Activated CD8-positive, alpha-beta T cell treated with anti-CD3 and anti-CD28 coated beads for 36 hours (primary cell): ENCODE measurements at regions not wholly inside any gene's neighbourhood (a gene's known extent, or its start where the extent isn't known, plus 50 kb on each side); places are given as distances from the start of the nearest gene placed in this dataset.

Experiments used
- ATAC-seq: fragments of 200-7000 bp; cut with Tn5 transposase; one replicate; pipeline ENCODE4 v1.10.0; 2021; ENCODE audit warnings: mild to moderate bottlenecking, moderate library complexity
- CTCF ChIA-PET: fragments of 350-600 bp; sonication (Branson Sonifier 250); formaldehyde crosslinking; loops from one replicate; lab custom pipeline; 2021; ENCODE audit warnings: antibody characterized with exemption; lab: Charles Lee
- POLR2A ChIA-PET: fragments of 350-600 bp; sonication (Branson Sonifier 250); formaldehyde crosslinking; loops from one replicate; lab custom pipeline; 2021; ENCODE audit warnings: antibody characterized with exemption; lab: Charles Lee
- DNase-seq: peaks from one replicate; pipeline ENCODE4 v3.0.0-alpha.2; 2020
- H3K27ac Mint-ChIP-seq: one replicate; pipeline ENCODE4 v1.8.0; 2021; ENCODE audit warnings: mild to moderate bottlenecking, mixed read lengths
- H3K27me3 Mint-ChIP-seq: one replicate; pipeline ENCODE4 v1.8.0; 2021; ENCODE audit warnings: mixed read lengths
- H3K36me3 Mint-ChIP-seq: one replicate; pipeline ENCODE4 v1.8.0; 2021; ENCODE audit warnings: low read depth, mixed read lengths
- H3K4me1 Mint-ChIP-seq: one replicate; pipeline ENCODE4 v1.8.0; 2021; ENCODE audit warnings: low read depth, mixed read lengths
- H3K4me3 Mint-ChIP-seq: one replicate; pipeline ENCODE4 v1.8.0; 2021; ENCODE audit warnings: mild to moderate bottlenecking, moderate library complexity, mixed read lengths
- H3K9me3 Mint-ChIP-seq: one replicate; pipeline ENCODE4 v1.8.0; 2021; ENCODE audit warnings: mixed read lengths
- intact Hi-C: fragments of 100-400 bp; cut with micrococcal nuclease; formaldehyde crosslinking; loops from one replicate; pipeline ENCODE4 v1.10.0; 2022
- TF ChIP-seq, protein P1 (sequence below): fragments of 200-600 bp; IDR thresholded peaks from one replicate; pipeline ENCODE4 v1.8.0; 2022; ENCODE audit warnings: antibody characterized with exemption, mild to moderate bottlenecking

DNA sequence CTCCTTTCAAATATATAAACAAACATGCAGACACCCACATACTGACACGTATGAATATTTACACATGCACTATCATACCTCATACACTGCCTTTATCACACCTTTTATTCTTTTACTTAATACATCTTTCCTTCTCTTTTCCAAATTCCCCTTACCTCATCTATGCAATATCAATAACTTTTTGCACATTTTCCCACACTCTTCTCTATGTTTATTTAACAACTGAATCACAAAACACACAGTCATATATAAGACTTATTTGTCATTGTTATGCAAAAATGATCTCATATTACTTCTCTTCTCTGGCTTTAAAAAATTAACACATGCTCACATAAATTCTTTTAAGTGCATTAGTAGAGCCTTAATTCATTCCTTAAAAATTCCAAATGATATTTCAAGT, 461.4 kb downstream of the DIPK2A start:
- POLR2A ChIA-PET, result no interaction called here
- H3K27me3 Mint-ChIP-seq, result no peaks in the 10 kb centered on the region
- no peaks in the 10 kb centered on the region for H3K4me1 Mint-ChIP-seq

DNA sequence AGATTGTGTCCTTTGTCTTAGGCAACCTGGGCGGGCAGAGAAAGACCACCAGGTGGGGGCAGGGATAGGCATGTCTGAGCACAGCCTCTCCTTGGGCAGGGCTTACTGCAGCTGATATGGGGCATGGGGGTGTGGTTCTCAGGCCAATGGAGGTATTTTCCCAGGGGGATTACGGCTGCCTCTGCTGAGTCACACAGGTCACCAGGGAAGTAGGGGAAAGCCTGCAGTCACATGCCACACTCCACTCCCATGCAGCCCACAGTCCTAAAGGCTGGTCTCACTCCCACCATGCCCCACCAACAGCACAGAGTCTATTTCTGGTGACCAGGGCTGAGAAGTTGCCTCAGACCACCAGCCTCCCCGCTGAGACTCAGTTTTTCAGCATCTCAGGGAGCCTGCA, 466.4 kb downstream of the DIPK2A start:
- no peak for DNase-seq
- TF ChIP-seq, protein P1, sequence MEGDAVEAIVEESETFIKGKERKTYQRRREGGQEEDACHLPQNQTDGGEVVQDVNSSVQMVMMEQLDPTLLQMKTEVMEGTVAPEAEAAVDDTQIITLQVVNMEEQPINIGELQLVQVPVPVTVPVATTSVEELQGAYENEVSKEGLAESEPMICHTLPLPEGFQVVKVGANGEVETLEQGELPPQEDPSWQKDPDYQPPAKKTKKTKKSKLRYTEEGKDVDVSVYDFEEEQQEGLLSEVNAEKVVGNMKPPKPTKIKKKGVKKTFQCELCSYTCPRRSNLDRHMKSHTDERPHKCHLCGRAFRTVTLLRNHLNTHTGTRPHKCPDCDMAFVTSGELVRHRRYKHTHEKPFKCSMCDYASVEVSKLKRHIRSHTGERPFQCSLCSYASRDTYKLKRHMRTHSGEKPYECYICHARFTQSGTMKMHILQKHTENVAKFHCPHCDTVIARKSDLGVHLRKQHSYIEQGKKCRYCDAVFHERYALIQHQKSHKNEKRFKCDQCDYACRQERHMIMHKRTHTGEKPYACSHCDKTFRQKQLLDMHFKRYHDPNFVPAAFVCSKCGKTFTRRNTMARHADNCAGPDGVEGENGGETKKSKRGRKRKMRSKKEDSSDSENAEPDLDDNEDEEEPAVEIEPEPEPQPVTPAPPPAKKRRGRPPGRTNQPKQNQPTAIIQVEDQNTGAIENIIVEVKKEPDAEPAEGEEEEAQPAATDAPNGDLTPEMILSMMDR, result no peak
- no peak for ATAC-seq
- Mint-ChIP-seq H3K27me3 (no peaks in the 10 kb centered on the region), H3K27ac (no peak overlapping the region), H3K4me1 (no peaks in the 10 kb centered on the region), H3K9me3 (no peaks in the 10 kb centered on the region), H3K36me3 (no peaks in the 10 kb centered on the region), H3K4me3 (no peak overlapping the region)
- CTCF ChIA-PET, result no interaction called here
- POLR2A ChIA-PET, result interaction anchor here (1.0 kb wide), 1 partner anchor 12 kb away, joined by 4 read pairs; no protein-coding TSS in a partner anchor
- intact Hi-C loops, result no loop called here

More for the DNA sequence above, 461.4 kb downstream of the DIPK2A start:
- DNase-seq (no peak), ATAC-seq (no peak)
- intact Hi-C loops, result no loop called here
- TF ChIP-seq, protein P1, result no peak
- no peak overlapping the region for H3K27ac Mint-ChIP-seq
- no peak overlapping the region for H3K4me3 Mint-ChIP-seq
- CTCF ChIA-PET, result no interaction called here
- no peaks in the 10 kb centered on the region for H3K36me3 Mint-ChIP-seq
- H3K9me3 Mint-ChIP-seq, result no peaks in the 10 kb centered on the region

DNA sequence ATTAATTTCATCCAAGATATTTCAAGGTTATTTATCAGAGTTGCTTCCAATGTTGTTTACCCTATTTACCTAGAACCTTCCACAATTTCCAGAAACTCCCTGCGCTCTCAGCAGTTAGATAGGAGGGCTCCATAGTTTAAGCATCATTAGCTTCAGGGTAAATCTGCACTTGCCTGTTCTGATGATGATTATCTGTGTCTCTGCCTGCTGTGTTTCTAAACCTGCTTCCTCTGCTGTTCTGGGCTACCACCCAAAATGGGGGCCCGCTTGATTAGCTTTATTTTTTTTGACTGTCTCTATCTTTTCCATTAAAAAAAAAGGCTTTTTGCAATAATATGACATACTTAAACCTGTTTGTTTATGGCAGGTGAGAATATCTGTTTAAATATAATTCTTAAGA, 472.4 kb downstream of the DIPK2A start:
- no peaks in the 10 kb centered on the region for H3K36me3 Mint-ChIP-seq
- ChIA-PET POLR2A (no interaction called here), CTCF (no interaction called here)
- DNase-seq (no peak), ATAC-seq (no peak)
- TF ChIP-seq, protein P1, result no peak
- H3K4me1 Mint-ChIP-seq, result no peaks in the 10 kb centered on the region
- no peak overlapping the region for H3K4me3 Mint-ChIP-seq
- intact Hi-C loops, result no loop called here
- no peaks in the 10 kb centered on the region for H3K9me3 Mint-ChIP-seq
- H3K27ac Mint-ChIP-seq, result no peak overlapping the region
- H3K27me3 Mint-ChIP-seq, result no peaks in the 10 kb centered on the region

DNA sequence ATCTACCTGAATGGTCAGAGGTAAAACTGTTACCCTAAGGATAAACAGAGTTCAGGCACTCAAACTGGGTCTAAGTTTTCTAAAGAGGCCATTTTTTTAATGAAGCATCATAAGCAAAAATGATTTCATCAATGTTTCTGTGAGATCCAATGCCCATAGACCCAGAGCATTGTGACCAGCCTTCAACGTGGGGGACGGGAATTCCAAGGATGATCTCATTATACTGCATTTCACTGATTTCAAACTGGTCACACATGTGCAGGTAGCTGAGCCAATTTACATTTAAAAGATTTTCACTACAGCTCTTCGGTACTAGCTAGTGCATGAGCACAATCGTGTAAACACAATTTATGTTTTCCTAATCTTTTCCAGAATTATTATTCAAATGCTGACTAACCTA, 472.9 kb downstream of the DIPK2A start:
- H3K27ac Mint-ChIP-seq, result no peak overlapping the region
- CTCF ChIA-PET, result no interaction called here

DNA sequence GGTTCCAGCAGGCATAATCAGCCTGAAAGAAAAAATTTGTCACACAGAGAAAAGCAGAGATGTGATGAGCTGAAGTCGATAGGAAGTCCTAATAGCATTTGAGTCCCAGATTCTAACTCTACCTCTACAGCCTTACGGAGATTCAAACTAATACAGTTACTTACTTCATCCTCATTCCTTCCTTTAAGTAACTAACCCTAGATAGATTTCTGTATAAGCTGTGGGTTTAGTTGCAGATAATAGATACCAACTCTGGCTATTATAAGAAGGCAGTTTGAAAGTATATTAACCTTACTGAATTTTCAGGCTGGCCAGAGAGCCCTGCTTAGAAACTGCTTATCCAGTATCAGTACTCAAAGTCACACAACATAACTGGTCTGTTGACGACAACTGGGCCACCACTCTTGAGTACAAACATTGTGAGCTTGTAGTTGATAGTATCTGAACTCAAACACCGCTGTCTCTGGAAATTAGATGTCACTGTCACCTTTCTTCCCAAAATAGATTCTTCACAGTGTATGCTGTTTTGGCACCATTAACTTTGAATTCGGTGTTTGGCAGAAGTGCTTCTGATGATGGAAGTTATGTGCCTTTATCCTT, 484.3 kb downstream of the DIPK2A start:
- H3K4me3 Mint-ChIP-seq, result no peak overlapping the region
- POLR2A ChIA-PET, result no interaction called here
- no peaks in the 10 kb centered on the region for H3K9me3 Mint-ChIP-seq
- ATAC-seq, result no peak
- TF ChIP-seq, protein P1, result no peak
- intact Hi-C loops, result no loop called here
- CTCF ChIA-PET, result no interaction called here
- H3K36me3 Mint-ChIP-seq, result no peaks in the 10 kb centered on the region
- DNase-seq, result no peak
- H3K4me1 Mint-ChIP-seq, result no peaks in the 10 kb centered on the region
- H3K27ac Mint-ChIP-seq, result no peak overlapping the region
- H3K27me3 Mint-ChIP-seq, result no peaks in the 10 kb centered on the region

More for the DNA sequence above, 472.9 kb downstream of the DIPK2A start:
- no peaks in the 10 kb centered on the region for H3K27me3 Mint-ChIP-seq
- ATAC-seq (no peak), DNase-seq (no peak)
- H3K4me3 Mint-ChIP-seq, result no peak overlapping the region
- H3K9me3 Mint-ChIP-seq, result no peaks in the 10 kb centered on the region
- H3K36me3 Mint-ChIP-seq, result no peaks in the 10 kb centered on the region
- POLR2A ChIA-PET, result no interaction called here
- intact Hi-C loops, result no loop called here
- H3K4me1 Mint-ChIP-seq, result no peaks in the 10 kb centered on the region
- TF ChIP-seq, protein P1, result no peak
